ENCODE measurements at regions not wholly inside any gene's neighbourhood (a gene's known extent, or its start where the extent isn't known, plus 50 kb on each side); places are given as distances from the start of the nearest gene placed in this dataset.

GRCh38 chr5:107306594-107306993, 364.1 kb downstream of the EFNA5 start:
- no peak for TF ChIP-seq BHLHE40 (IDR thresholded peaks at IDR 0.05; ENCODE audit: borderline replicate concordance)
- no peak for TF ChIP-seq LEF1 (IDR thresholded peaks at IDR 0.05; ENCODE audit: borderline replicate concordance)
- no peak for TF ChIP-seq FOXM1 (IDR thresholded peaks at IDR 0.05; ENCODE audit: borderline replicate concordance)
- no peak for DNase-seq (ENCODE audit: extremely low spot score)
- CTCF ChIA-PET = no interaction called here
- POLR2A ChIA-PET = no interaction called here

GRCh38 chr5:107306002-107306401, 364.7 kb downstream of the EFNA5 start:
- no peak for DNase-seq (ENCODE audit: extremely low spot score)
- no peak for TF ChIP-seq HDGF (IDR thresholded peaks at IDR 0.05; ENCODE audit: borderline replicate concordance)
- TF ChIP-seq TARDBP (IDR thresholded peaks at IDR 0.05) = no peak
- no peak for TF ChIP-seq BHLHE40 (IDR thresholded peaks at IDR 0.05; ENCODE audit: borderline replicate concordance)
- TF ChIP-seq SUZ12 (IDR thresholded peaks at IDR 0.05) = no peak
- TF ChIP-seq ARNT (IDR thresholded peaks at IDR 0.05) = no peak
- TF ChIP-seq ELF4 (IDR thresholded peaks at IDR 0.05) = no peak
- TF ChIP-seq FOXK2 (IDR thresholded peaks at IDR 0.05) = no peak
- no peak for TF ChIP-seq CTBP1 (IDR thresholded peaks at IDR 0.05; ENCODE audit: borderline replicate concordance)
- TF ChIP-seq FOXA1 (IDR thresholded peaks at IDR 0.05) = no peak
- TF ChIP-seq FOXM1 (IDR thresholded peaks at IDR 0.05; ENCODE audit: borderline replicate concordance) = no peak
- no peak for TF ChIP-seq LEF1 (IDR thresholded peaks at IDR 0.05; ENCODE audit: borderline replicate concordance)
- TF ChIP-seq SP1 (IDR thresholded peaks at IDR 0.05) = no peak
- TF ChIP-seq L3MBTL2 (conservative IDR thresholded peaks at IDR 0.05) = no peak
- no peak for TF ChIP-seq ZNF384 (IDR thresholded peaks at IDR 0.05)
- no peak for TF ChIP-seq PKNOX1 (IDR thresholded peaks at IDR 0.05)
- CTCF ChIA-PET = no interaction called here
- POLR2A ChIA-PET = no interaction called here

GRCh38 chr5:107304684-107305083, 366.1 kb downstream of the EFNA5 start:
- no peak for DNase-seq (ENCODE audit: extremely low spot score)
- ChIA-PET CTCF (no interaction called here), POLR2A (no interaction called here)
- TF ChIP-seq BHLHE40 (IDR thresholded peaks at IDR 0.05; ENCODE audit: borderline replicate concordance) (no peak), PKNOX1 (IDR thresholded peaks at IDR 0.05) (no peak), TARDBP (IDR thresholded peaks at IDR 0.05) (no peak), HDGF (IDR thresholded peaks at IDR 0.05; ENCODE audit: borderline replicate concordance) (no peak)

GRCh38 chr5:107303171-107303968, 367.4 kb downstream of the EFNA5 start:
- ChIA-PET POLR2A (no interaction called here), CTCF (no interaction called here)
- TF ChIP-seq ZNF384 (IDR thresholded peaks at IDR 0.05) (no peak), FOXK2 (IDR thresholded peaks at IDR 0.05) (no peak)
- no peak for DNase-seq (ENCODE audit: extremely low spot score)

GRCh38 chr5:107302441-107302840, 368.3 kb downstream of the EFNA5 start:
- DNase-seq (ENCODE audit: extremely low spot score) = no peak
- POLR2A ChIA-PET = no interaction called here
- TF ChIP-seq ELF4 (IDR thresholded peaks at IDR 0.05) (no peak), HDGF (IDR thresholded peaks at IDR 0.05; ENCODE audit: borderline replicate concordance) (no peak), FOXM1 (IDR thresholded peaks at IDR 0.05; ENCODE audit: borderline replicate concordance) (no peak), PKNOX1 (IDR thresholded peaks at IDR 0.05) (no peak), CTBP1 (IDR thresholded peaks at IDR 0.05; ENCODE audit: borderline replicate concordance) (no peak), FOXA1 (IDR thresholded peaks at IDR 0.05) (no peak), LEF1 (IDR thresholded peaks at IDR 0.05; ENCODE audit: borderline replicate concordance) (no peak), ARNT (IDR thresholded peaks at IDR 0.05) (no peak)
- CTCF ChIA-PET = no interaction called here

GRCh38 chr5:107301999-107302398, 368.7 kb downstream of the EFNA5 start:
- ChIA-PET CTCF (no interaction called here), POLR2A (no interaction called here)
- no peak for DNase-seq (ENCODE audit: extremely low spot score)
- no peak for TF ChIP-seq SUZ12 (IDR thresholded peaks at IDR 0.05)
- TF ChIP-seq BHLHE40 (IDR thresholded peaks at IDR 0.05; ENCODE audit: borderline replicate concordance) = no peak
- TF ChIP-seq TARDBP (IDR thresholded peaks at IDR 0.05) = no peak
- no peak for TF ChIP-seq NFRKB (IDR thresholded peaks at IDR 0.05)
- TF ChIP-seq L3MBTL2 (conservative IDR thresholded peaks at IDR 0.05) = no peak
- TF ChIP-seq CTBP1 (IDR thresholded peaks at IDR 0.05; ENCODE audit: borderline replicate concordance) = no peak
- no peak for TF ChIP-seq HDGF (IDR thresholded peaks at IDR 0.05; ENCODE audit: borderline replicate concordance)
- TF ChIP-seq LEF1 (IDR thresholded peaks at IDR 0.05; ENCODE audit: borderline replicate concordance) = no peak
- TF ChIP-seq ELF4 (IDR thresholded peaks at IDR 0.05) = no peak
- TF ChIP-seq PKNOX1 (IDR thresholded peaks at IDR 0.05) = no peak
- no peak for TF ChIP-seq FOXA1 (IDR thresholded peaks at IDR 0.05)
- no peak for TF ChIP-seq FOXK2 (IDR thresholded peaks at IDR 0.05)
- no peak for TF ChIP-seq ARNT (IDR thresholded peaks at IDR 0.05)

All from HEK293T (cell line).